GM19351 (cell line): ENCODE measurements at regions not wholly inside any gene's neighbourhood (a gene's known extent, or its start where the extent isn't known, plus 50 kb on each side); places are given as distances from the start of the nearest gene placed in this dataset.

ENCODE experiments used
- ATAC-seq: cut with Tn5 transposase; IDR thresholded peaks from one replicate; pipeline ENCODE4 v1.9.1; 2021; ENCODE audit warnings: mild to moderate bottlenecking, moderate library complexity; ENCODE audit not compliant: unreplicated experiment

GRCh38 chr1:232291261-232291660 is 338.7 kb downstream of the SIPA1L2 start:
- no peak for ATAC-seq

- ATAC-seq, result no peak
Observed at GRCh38 chr1:232290570-232290969, 339.4 kb downstream of the SIPA1L2 start.

GRCh38 chr1:232287676-232288569 is 342.0 kb downstream of the SIPA1L2 start:
- no peak for ATAC-seq

GRCh38 chr1:232285138-232285537 is 344.8 kb downstream of the SIPA1L2 start:
- no peak for ATAC-seq

GRCh38 chr1:232283864-232284263 is 346.1 kb downstream of the SIPA1L2 start:
- no peak for ATAC-seq

- ATAC-seq, result no peak
Observed at GRCh38 chr1:232282498-232282897, 347.4 kb downstream of the SIPA1L2 start.

GRCh38 chr1:232280910-232281309 is 349.0 kb downstream of the SIPA1L2 start:
- no peak for ATAC-seq

- ATAC-seq, result no peak
Observed at GRCh38 chr1:232279909-232280400, 350.0 kb downstream of the SIPA1L2 start.

GRCh38 chr1:232278925-232279324 is 351.0 kb downstream of the SIPA1L2 start:
- no peak for ATAC-seq

GRCh38 chr1:232276651-232277050 is 353.3 kb downstream of the SIPA1L2 start:
- no peak for ATAC-seq

GRCh38 chr1:232274999-232275710 is 354.8 kb downstream of the SIPA1L2 start:
- no peak for ATAC-seq

GRCh38 chr1:232274236-232274855 is 355.6 kb downstream of the SIPA1L2 start:
- no peak for ATAC-seq

GRCh38 chr1:232273011-232273410 is 356.9 kb downstream of the SIPA1L2 start:
- ATAC-seq, result no peak

- ATAC-seq, result no peak
Observed at GRCh38 chr1:232271991-232272589, 357.8 kb downstream of the SIPA1L2 start.

- ATAC-seq, result no peak
Observed at GRCh38 chr1:232271299-232271698, 358.6 kb downstream of the SIPA1L2 start.

- ATAC-seq, result no peak
Observed at GRCh38 chr1:232269988-232270387, 359.9 kb downstream of the SIPA1L2 start.

- ATAC-seq, result no peak
Observed at GRCh38 chr1:232267837-232268598, 361.9 kb downstream of the SIPA1L2 start.

- no peak for ATAC-seq
Observed at GRCh38 chr1:232267092-232267836, 362.7 kb downstream of the SIPA1L2 start.

- ATAC-seq, result no peak
Observed at GRCh38 chr1:232263452-232263851, 366.5 kb downstream of the SIPA1L2 start.

- ATAC-seq, result no peak
Observed at GRCh38 chr1:232262991-232263390, 366.9 kb downstream of the SIPA1L2 start.
